Common myeloid progenitor, CD34-positive (primary cell): ENCODE measurements at regions not wholly inside any gene's neighbourhood (a gene's known extent, or its start where the extent isn't known, plus 50 kb on each side); places are given as distances from the start of the nearest gene placed in this dataset.

Experiments
- CTCF ChIA-PET: fragments of 350-600 bp; sonication (Branson Sonifier 250); formaldehyde crosslinking; loops from one replicate; lab custom pipeline; 2021; ENCODE audit warnings: antibody characterized with exemption; lab: Charles Lee
- POLR2A ChIA-PET: fragments of 350-600 bp; sonication (Branson Sonifier 250); formaldehyde crosslinking; loops from one replicate; lab custom pipeline; 2021; ENCODE audit warnings: antibody characterized with exemption; lab: Charles Lee
- DNase-seq, 3 donors: peaks; one replicate each; pipeline versions ENCODE4 v3.0.0 to v3.0.0-alpha.2; 2013
- H3K27ac ChIP-seq, 2 experiments: 1 replicate in 1 of 2; 2 replicates in 1 of 2; pipeline ENCODE4 v1.7.0; 2013; ENCODE audit warnings: inconsistent platforms in 2 of 2, low read length in 2 of 2, mild to moderate bottlenecking in 2 of 2, low read depth in 1 of 2, moderate library complexity in 1 of 2; ENCODE audit not compliant: severe bottlenecking in 2 of 2, insufficient read depth in 1 of 2, poor library complexity in 1 of 2
- H3K27me3 ChIP-seq, 5 experiments: replicated peaks in 2 of 5; 1 replicate in 3 of 5; 2 replicates in 2 of 5; pipeline versions ENCODE4 v1.6.1 to v1.7.0; 2013; ENCODE audit warnings: low read length in 4 of 5, mild to moderate bottlenecking in 2 of 5, moderate library complexity in 2 of 5, inconsistent platforms in 1 of 5; ENCODE audit not compliant: insufficient read depth in 5 of 5, control insufficient read depth in 4 of 5
- H3K36me3 ChIP-seq, 4 experiments: 1 replicate in 2 of 4; 2 replicates in 2 of 4; pipeline versions ENCODE4 v1.6.1 to v1.7.0; 2013; ENCODE audit warnings: low read length in 3 of 4, control low read depth in 1 of 4, mild to moderate bottlenecking in 1 of 4; ENCODE audit not compliant: control insufficient read depth in 4 of 4, insufficient read depth in 4 of 4
- H3K4me1 ChIP-seq, 4 experiments: 1 replicate in 3 of 4; 2 replicates in 1 of 4; pipeline versions ENCODE4 v1.6.1 to v1.7.1; 2013; ENCODE audit warnings: low read length in 3 of 4, mild to moderate bottlenecking in 3 of 4, control low read depth in 1 of 4, inconsistent platforms in 1 of 4, moderate library complexity in 1 of 4; ENCODE audit not compliant: control insufficient read depth in 4 of 4, insufficient read depth in 4 of 4; ENCODE audit errors: control extremely low read depth in 1 of 4
- H3K4me3 ChIP-seq, 7 experiments: 1 replicate in 4 of 7; 2 replicates in 3 of 7; pipeline versions ENCODE4 v1.5.1 to v1.7.0; 2013; ENCODE audit warnings: mild to moderate bottlenecking in 7 of 7, low read length in 6 of 7, moderate library complexity in 6 of 7, inconsistent platforms in 2 of 7, low read depth in 2 of 7, control low read depth in 1 of 7; ENCODE audit not compliant: insufficient read depth in 4 of 7, control insufficient read depth in 1 of 7; ENCODE audit errors: extremely low read depth in 1 of 7
- H3K9me3 ChIP-seq, 5 experiments: 1 replicate in 4 of 5; 2 replicates in 1 of 5; pipeline versions ENCODE4 v1.6.1 to v1.7.1; 2013; ENCODE audit warnings: low read length in 4 of 5, mild to moderate bottlenecking in 2 of 5, inconsistent platforms in 1 of 5, low read depth in 1 of 5, moderate library complexity in 1 of 5; ENCODE audit not compliant: control insufficient read depth in 4 of 5, insufficient read depth in 2 of 5; ENCODE audit errors: control extremely low read depth in 1 of 5
- WGBS: methylation state at CpG from one replicate; pipeline ENCODE4 v1.1.5; 2013; ENCODE audit not compliant: insufficient coverage; 5-methylcytosine and 5-hydroxymethylcytosine counted together

- H3K4me3 ChIP-seq: no peak overlapping the region
- no peaks in the 10 kb centered on the region for H3K9me3 ChIP-seq
- no peaks in the 10 kb centered on the region for H3K36me3 ChIP-seq
- ChIA-PET POLR2A (no interaction called here), CTCF (no interaction called here)
- WGBS: 88% methylated on average over 2 of the region's 3 CpGs
- no peak overlapping the region for H3K27ac ChIP-seq
- H3K4me1 ChIP-seq: no peaks in the 10 kb centered on the region
- H3K27me3 ChIP-seq: no peaks in the 10 kb centered on the region
- no peak for DNase-seq
These were observed 65.0 kb upstream of the FMR1 start for GRCh38 chrX:147846676-147847075.

- Histone ChIP-seq H3K27me3 (no peaks in the 10 kb centered on the region), H3K9me3 (no peaks in the 10 kb centered on the region), H3K36me3 (no peaks in the 10 kb centered on the region), H3K4me1 (no peaks in the 10 kb centered on the region), H3K4me3 (no peak overlapping the region), H3K27ac (no peak overlapping the region)
- ChIA-PET CTCF (no interaction called here), POLR2A (no interaction called here)
- WGBS: 59% methylated on average over 6 of the region's 7 CpGs
- DNase-seq: no peak
These were observed 63.7 kb upstream of the FMR1 start for GRCh38 chrX:147847999-147848398.

GRCh38 chrX:147848543-147849443, 62.9 kb upstream of the FMR1 start:
- POLR2A ChIA-PET: no interaction called here
- no peaks in the 10 kb centered on the region for H3K27me3 ChIP-seq

GRCh38 chrX:147850875-147851274, 60.8 kb upstream of the FMR1 start:
- H3K4me3 ChIP-seq: no peak overlapping the region
- no peaks in the 10 kb centered on the region for H3K36me3 ChIP-seq
- DNase-seq: no peak
- no peak overlapping the region for H3K27ac ChIP-seq
- ChIA-PET CTCF (no interaction called here), POLR2A (no interaction called here)
- no peaks in the 10 kb centered on the region for H3K4me1 ChIP-seq
- H3K9me3 ChIP-seq: no peaks in the 10 kb centered on the region
- whole genome bisulfite sequencing: 100% methylated on average over 1 of the region's 3 CpGs
- no peaks in the 10 kb centered on the region for H3K27me3 ChIP-seq

More at GRCh38 chrX:147848543-147849443, 62.9 kb upstream of the FMR1 start:
- no peak overlapping the region for H3K4me3 ChIP-seq
- no peaks in the 10 kb centered on the region for H3K4me1 ChIP-seq
- CTCF ChIA-PET: no interaction called here
- H3K27ac ChIP-seq: no peak overlapping the region
- DNase-seq: no peak
- H3K9me3 ChIP-seq: no peaks in the 10 kb centered on the region
- 86% methylated on average over 1 of the region's 2 CpGs for WGBS
- no peaks in the 10 kb centered on the region for H3K36me3 ChIP-seq

- Histone ChIP-seq H3K4me1 (no peaks in the 10 kb centered on the region), H3K9me3 (no peaks in the 10 kb centered on the region), H3K4me3 (no peak overlapping the region), H3K36me3 (no peaks in the 10 kb centered on the region), H3K27me3 (no peaks in the 10 kb centered on the region), H3K27ac (no peak overlapping the region)
- CTCF ChIA-PET: no interaction called here
- POLR2A ChIA-PET: no interaction called here
- 65% methylated on average over 2 of the region's 2 CpGs for WGBS
- no peak for DNase-seq
These were observed 58.0 kb upstream of the FMR1 start for GRCh38 chrX:147853701-147854100.

DNA sequence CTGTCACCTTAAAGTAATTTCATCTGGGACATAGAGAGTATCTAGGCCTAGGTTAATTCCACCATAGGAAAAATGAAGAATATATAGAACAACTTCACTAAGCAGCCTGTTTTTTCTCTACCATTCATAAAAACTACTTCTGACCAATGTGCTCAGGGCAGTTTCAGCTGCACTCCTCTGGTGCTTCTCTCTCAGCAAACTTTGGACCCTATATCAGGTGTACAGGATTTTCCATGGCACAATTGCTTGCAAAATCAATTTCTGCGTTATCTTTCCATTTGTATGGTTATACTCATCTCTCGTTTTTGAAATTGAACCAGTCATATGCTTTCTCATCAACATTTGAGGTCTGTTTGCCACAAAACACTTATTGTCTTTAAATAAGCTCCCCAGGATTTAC, 52.1 kb upstream of the FMR1 start:
- Histone ChIP-seq H3K9me3 (no peaks in the 10 kb centered on the region), H3K27ac (no peak overlapping the region), H3K27me3 (no peaks in the 10 kb centered on the region), H3K36me3 (no peaks in the 10 kb centered on the region), H3K4me1 (no peaks in the 10 kb centered on the region), H3K4me3 (no peak overlapping the region)
- CTCF ChIA-PET: no interaction called here
- DNase-seq: no peak
- POLR2A ChIA-PET: no interaction called here
- WGBS: 30% methylated on average over 2 of the region's 2 CpGs
